Caco-2 (cell line): ENCODE measurements at regions not wholly inside any gene's neighbourhood (a gene's known extent, or its start where the extent isn't known, plus 50 kb on each side); places are given as distances from the start of the nearest gene placed in this dataset.

ENCODE experiments used
- BruUV-seq: library from RNA; stranded (reverse); fragments of 400-500 nt; replicated peaks from 2 replicates; lab custom pipeline; 2021; lab: Mats Ljungman, UMichigan
- CTCF ChIA-PET: fragments of 300-600 bp; sonication (Branson Sonifier 250); formaldehyde crosslinking; loops from one replicate; lab custom pipeline; 2022; ENCODE audit warnings: antibody characterized with exemption; lab: Charles Lee
- POLR2A ChIA-PET: fragments of 300-600 bp; sonication (Branson Sonifier 250); formaldehyde crosslinking; loops from one replicate; lab custom pipeline; 2022; ENCODE audit warnings: antibody characterized with exemption; lab: Charles Lee
- DNase-seq, 2 experiments: peaks; one replicate each; pipeline versions ENCODE4 v3.0.0 to v3.0.0-alpha.2; 2020 to 2022
- H3K27me3 ChIP-seq: replicated peaks from 2 replicates; pipeline ENCODE4 v1.6.0; 2011; ENCODE audit warnings: low read length; ENCODE audit not compliant: control insufficient read depth, insufficient read depth
- H3K36me3 ChIP-seq: 2 replicates; pipeline ENCODE4 v1.5.1; 2011; ENCODE audit warnings: low read length; ENCODE audit not compliant: control insufficient read depth, insufficient read depth
- H3K4me1 ChIP-seq: fragments of 250-450 bp; sonication (Bioruptor Pico); 2 replicates; pipeline ENCODE4 v1.5.1; 2020; ENCODE audit warnings: mild to moderate bottlenecking
- H3K4me3 ChIP-seq: 2 replicates; pipeline ENCODE4 v1.5.1; 2011; ENCODE audit warnings: low read depth, mild to moderate bottlenecking, control low read depth, low read length
- H3K9me3 ChIP-seq: fragments of 250-450 bp; sonication (Bioruptor Pico); 2 replicates; pipeline ENCODE4 v1.5.1; 2020; ENCODE audit warnings: mild to moderate bottlenecking, moderate library complexity
- H3K27ac Mint-ChIP-seq: one replicate; pipeline ENCODE4 v1.8.0; 2022; ENCODE audit warnings: mixed read lengths; ENCODE audit not compliant: unreplicated experiment
- H3K27me3 Mint-ChIP-seq: one replicate; pipeline ENCODE4 v1.8.0; 2022; ENCODE audit warnings: mixed read lengths; ENCODE audit not compliant: insufficient read depth, unreplicated experiment
- H3K36me3 Mint-ChIP-seq: one replicate; pipeline ENCODE4 v1.8.0; 2022; ENCODE audit warnings: mild to moderate bottlenecking, mixed read lengths; ENCODE audit not compliant: insufficient read depth, unreplicated experiment
- H3K4me1 Mint-ChIP-seq: one replicate; pipeline ENCODE4 v1.8.0; 2022; ENCODE audit warnings: low read depth, mixed read lengths; ENCODE audit not compliant: unreplicated experiment
- H3K4me3 Mint-ChIP-seq: one replicate; pipeline ENCODE4 v1.8.0; 2022; ENCODE audit warnings: mild to moderate bottlenecking, moderate library complexity, mixed read lengths; ENCODE audit not compliant: unreplicated experiment
- H3K9me3 Mint-ChIP-seq: one replicate; pipeline ENCODE4 v1.8.0; 2022; ENCODE audit warnings: mixed read lengths; ENCODE audit not compliant: unreplicated experiment
- intact Hi-C: fragments of 100-400 bp; cut with micrococcal nuclease; formaldehyde crosslinking; loops from one replicate; pipeline ENCODE4 v1.10.0; 2022; ENCODE audit not compliant: unreplicated experiment
- TF ChIP-seq, protein P1 (sequence below), 2 experiments: fragments of 200-600 bp in 1 of 2; IDR thresholded peaks; 1 replicate in 1 of 2; 2 replicates in 1 of 2; pipeline versions ENCODE4 v1.5.1 to v1.8.0; 2011 to 2022; ENCODE audit warnings: antibody characterized with exemption in 1 of 2, control low read depth in 1 of 2, inconsistent platforms in 1 of 2, low read depth in 1 of 2, low read length in 1 of 2, mild to moderate bottlenecking in 1 of 2, moderate library complexity in 1 of 2; ENCODE audit not compliant: insufficient read depth in 1 of 2, severe bottlenecking in 1 of 2, unreplicated experiment in 1 of 2

GRCh38 chr1:63155437-63155836, 166.9 kb upstream of the FOXD3 start:
- Mint-ChIP-seq H3K4me1 (no peaks in the 10 kb centered on the region), H3K4me3 (no peak overlapping the region), H3K36me3 (no peaks in the 10 kb centered on the region), H3K9me3 (no peaks in the 10 kb centered on the region), H3K27me3 (peaks cover 31% of the 10 kb centered on the region), H3K27ac (no peak overlapping the region)
- H3K4me3 ChIP-seq, result no peak overlapping the region
- CTCF ChIA-PET, result no interaction called here
- H3K36me3 ChIP-seq, result no peaks in the 10 kb centered on the region
- H3K9me3 ChIP-seq, result no peaks in the 10 kb centered on the region
- no peaks in the 10 kb centered on the region for H3K27me3 ChIP-seq
- DNase-seq, result no peak
- intact Hi-C loops, result no loop called here
- BruUV-seq, result no TSS peak
- TF ChIP-seq, protein P1, sequence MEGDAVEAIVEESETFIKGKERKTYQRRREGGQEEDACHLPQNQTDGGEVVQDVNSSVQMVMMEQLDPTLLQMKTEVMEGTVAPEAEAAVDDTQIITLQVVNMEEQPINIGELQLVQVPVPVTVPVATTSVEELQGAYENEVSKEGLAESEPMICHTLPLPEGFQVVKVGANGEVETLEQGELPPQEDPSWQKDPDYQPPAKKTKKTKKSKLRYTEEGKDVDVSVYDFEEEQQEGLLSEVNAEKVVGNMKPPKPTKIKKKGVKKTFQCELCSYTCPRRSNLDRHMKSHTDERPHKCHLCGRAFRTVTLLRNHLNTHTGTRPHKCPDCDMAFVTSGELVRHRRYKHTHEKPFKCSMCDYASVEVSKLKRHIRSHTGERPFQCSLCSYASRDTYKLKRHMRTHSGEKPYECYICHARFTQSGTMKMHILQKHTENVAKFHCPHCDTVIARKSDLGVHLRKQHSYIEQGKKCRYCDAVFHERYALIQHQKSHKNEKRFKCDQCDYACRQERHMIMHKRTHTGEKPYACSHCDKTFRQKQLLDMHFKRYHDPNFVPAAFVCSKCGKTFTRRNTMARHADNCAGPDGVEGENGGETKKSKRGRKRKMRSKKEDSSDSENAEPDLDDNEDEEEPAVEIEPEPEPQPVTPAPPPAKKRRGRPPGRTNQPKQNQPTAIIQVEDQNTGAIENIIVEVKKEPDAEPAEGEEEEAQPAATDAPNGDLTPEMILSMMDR (IDR thresholded peaks at IDR 0.05; ENCODE audit: insufficient read depth in 1 of 2, low read depth in 1 of 2, low read length in 1 of 2, severe bottlenecking in 1 of 2, unreplicated experiment in 1 of 2), result no peak
- H3K4me1 ChIP-seq, result no peaks in the 10 kb centered on the region
- POLR2A ChIA-PET, result no interaction called here

- no TSS peak for BruUV-seq
- peaks cover 27% of the 10 kb centered on the region for H3K27me3 Mint-ChIP-seq
- TF ChIP-seq, protein P1 (IDR thresholded peaks at IDR 0.05; ENCODE audit: insufficient read depth in 1 of 2, low read depth in 1 of 2, low read length in 1 of 2, severe bottlenecking in 1 of 2, unreplicated experiment in 1 of 2), result no peak
These were observed 165.3 kb upstream of the FOXD3 start for GRCh38 chr1:63157085-63157484.

DNA sequence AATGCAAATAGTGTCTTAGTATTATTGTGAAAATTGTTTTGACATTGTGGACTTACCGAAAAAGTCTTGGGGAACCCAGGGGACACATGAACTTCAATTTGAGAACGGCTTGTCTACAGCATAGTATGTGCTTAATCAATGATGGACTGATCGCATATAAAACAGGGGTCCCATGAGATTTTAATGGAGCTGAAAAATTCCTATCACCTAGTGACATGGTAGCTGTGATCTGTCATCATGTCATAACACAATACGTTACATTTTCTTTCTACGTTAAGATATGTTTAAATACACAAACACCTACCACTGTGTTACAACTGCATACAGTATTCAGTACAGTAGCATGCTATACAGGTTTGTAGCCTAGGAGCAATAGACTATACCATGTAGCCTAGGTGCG, 153.3 kb upstream of the FOXD3 start:
- no peaks in the 10 kb centered on the region for H3K36me3 Mint-ChIP-seq
- no peak overlapping the region for H3K27ac Mint-ChIP-seq
- Histone ChIP-seq H3K36me3 (no peaks in the 10 kb centered on the region), H3K9me3 (no peaks in the 10 kb centered on the region), H3K27me3 (no peaks in the 10 kb centered on the region), H3K4me1 (no peaks in the 10 kb centered on the region), H3K4me3 (no peak overlapping the region)
- no peaks in the 10 kb centered on the region for H3K4me1 Mint-ChIP-seq
- H3K27me3 Mint-ChIP-seq, result peaks cover 16% of the 10 kb centered on the region
- intact Hi-C loops, result no loop called here
- DNase-seq, result no peak
- H3K4me3 Mint-ChIP-seq, result no peak overlapping the region
- TF ChIP-seq, protein P1 (IDR thresholded peaks at IDR 0.05; ENCODE audit: insufficient read depth in 1 of 2, low read depth in 1 of 2, low read length in 1 of 2, severe bottlenecking in 1 of 2, unreplicated experiment in 1 of 2), result no peak
- POLR2A ChIA-PET, result no interaction called here
- CTCF ChIA-PET, result no interaction called here
- BruUV-seq, result no TSS peak
- H3K9me3 Mint-ChIP-seq, result no peaks in the 10 kb centered on the region

More at GRCh38 chr1:63157085-63157484, 165.3 kb upstream of the FOXD3 start:
- no peak overlapping the region for H3K27ac Mint-ChIP-seq
- H3K9me3 Mint-ChIP-seq, result no peaks in the 10 kb centered on the region
- no peaks in the 10 kb centered on the region for H3K36me3 Mint-ChIP-seq
- no peaks in the 10 kb centered on the region for H3K9me3 ChIP-seq
- ChIA-PET CTCF (no interaction called here), POLR2A (interaction anchor here (0.6 kb wide), 1 partner anchor 208 kb away, joined by 3 read pairs; no protein-coding TSS in a partner anchor)
- DNase-seq, result no peak
- no peaks in the 10 kb centered on the region for H3K27me3 ChIP-seq
- no peaks in the 10 kb centered on the region for H3K4me1 Mint-ChIP-seq
- no peaks in the 10 kb centered on the region for H3K36me3 ChIP-seq
- intact Hi-C loops, result no loop called here
- no peak overlapping the region for H3K4me3 ChIP-seq
- no peak overlapping the region for H3K4me3 Mint-ChIP-seq
- no peaks in the 10 kb centered on the region for H3K4me1 ChIP-seq
